Endothelial cell of umbilical vein (primary cell): ENCODE measurements at regions not wholly inside any gene's neighbourhood (a gene's known extent, or its start where the extent isn't known, plus 50 kb on each side); places are given as distances from the start of the nearest gene placed in this dataset.

Source experiments
- BruUV-seq: library from RNA; stranded (reverse); fragments of 400-500 nt; replicated peaks from 2 replicates; lab custom pipeline; 2021; lab: Mats Ljungman, UMichigan
- CTCF ChIA-PET: fragments of 300-600, 350-600 bp; sonication (Branson Sonifier 250); formaldehyde crosslinking; loops from one replicate; lab custom pipeline; 2021; ENCODE audit warnings: antibody characterized with exemption, inconsistent platforms; lab: Charles Lee
- POLR2A ChIA-PET: fragments of 300-600, 350-600 bp; sonication (Branson Sonifier 250); formaldehyde crosslinking; loops from one replicate; lab custom pipeline; 2021; ENCODE audit warnings: antibody characterized with exemption, inconsistent platforms; lab: Charles Lee
- DNase-seq: peaks from one replicate; pipeline ENCODE4 v3.0.0-alpha.2; 2011; ENCODE audit warnings: low read depth, low spot score
- FAIRE-seq: peaks from 2 replicates; lab custom pipeline; 2011; peaks lifted over from hg19 to GRCh38; lab: Jason Lieb, UNC
- H2AFZ ChIP-seq: 2 replicates; pipeline ENCODE4 v1.6.0; 2012; ENCODE audit warnings: low read depth, low read length, control low read depth, inconsistent platforms
- H3K27ac ChIP-seq: 2 replicates; pipeline ENCODE4 v1.5.1; 2011; ENCODE audit warnings: low read depth, mild to moderate bottlenecking, control low read depth, low read length, moderate library complexity; ENCODE audit not compliant: insufficient read depth
- H3K27me3 ChIP-seq, 2 experiments: 2 replicates each; pipeline versions ENCODE4 v1.6.0 to v1.6.1; 2011; ENCODE audit warnings: low read length in 2 of 2, mixed read lengths in 1 of 2; ENCODE audit not compliant: control insufficient read depth in 2 of 2, insufficient read depth in 2 of 2
- H3K36me3 ChIP-seq, 2 experiments: 2 replicates in 1 of 2; 3 replicates in 1 of 2; pipeline ENCODE4 v1.5.1; 2011; ENCODE audit warnings: low read length in 2 of 2, mild to moderate bottlenecking in 1 of 2, moderate library complexity in 1 of 2; ENCODE audit not compliant: control insufficient read depth in 2 of 2, insufficient read depth in 2 of 2; ENCODE audit errors: extremely low read depth in 1 of 2
- H3K4me1 ChIP-seq: 3 replicates; pipeline ENCODE4 v1.5.1; 2011; ENCODE audit warnings: mild to moderate bottlenecking, low read length; ENCODE audit not compliant: control insufficient read depth, insufficient read depth; ENCODE audit errors: extremely low read depth
- H3K4me2 ChIP-seq: 2 replicates; pipeline ENCODE4 v1.6.1; 2011; ENCODE audit warnings: low read length, control low read depth, mixed read lengths; ENCODE audit not compliant: insufficient read depth
- H3K4me3 ChIP-seq, 3 experiments: fragments of 200-600 bp in 1 of 3; sonication (generic), shearing (Covaris generic) in 1 of 3; replicated peaks in 1 of 3; 2 replicates each; pipeline ENCODE4 v1.5.1; 2011 to 2016; ENCODE audit warnings: control low read depth in 3 of 3, low read length in 3 of 3, mild to moderate bottlenecking in 2 of 3, inconsistent platforms in 1 of 3, low read depth in 1 of 3, moderate library complexity in 1 of 3; ENCODE audit not compliant: insufficient read depth in 1 of 3
- H3K79me2 ChIP-seq: 2 replicates; pipeline ENCODE4 v1.6.0; 2012; ENCODE audit warnings: low read length, inconsistent platforms; ENCODE audit not compliant: control insufficient read depth, insufficient read depth
- H3K9ac ChIP-seq: replicated peaks from 2 replicates; pipeline ENCODE3; 2011; ENCODE audit warnings: low read length, control low read depth; ENCODE audit not compliant: insufficient read depth; ENCODE audit errors: extremely low read depth
- H3K9me1 ChIP-seq: replicated peaks from 3 replicates; pipeline ENCODE4 v1.6.0; 2011; ENCODE audit warnings: mild to moderate bottlenecking, low read length; ENCODE audit not compliant: control insufficient read depth, insufficient read depth; ENCODE audit errors: extremely low read depth
- H3K9me3 ChIP-seq: replicated peaks from 2 replicates; pipeline ENCODE4 v1.5.1; 2012; ENCODE audit warnings: low read length, inconsistent platforms; ENCODE audit not compliant: control insufficient read depth, insufficient read depth
- H4K20me1 ChIP-seq: replicated peaks from 2 replicates; pipeline ENCODE3; 2011; ENCODE audit warnings: mild to moderate bottlenecking, low read length; ENCODE audit not compliant: control insufficient read depth, insufficient read depth; ENCODE audit errors: extremely low read depth
- CTCF ChIP-seq, 2 donors: IDR thresholded peaks; 1 replicate in 1 of 2; 2 replicates in 1 of 2; pipeline ENCODE4 v1.5.1; 2011; ENCODE audit warnings: low read length in 2 of 2, mild to moderate bottlenecking in 2 of 2, moderate library complexity in 2 of 2, control low read depth in 1 of 2, inconsistent platforms in 1 of 2, low read depth in 1 of 2; ENCODE audit not compliant: insufficient read depth in 1 of 2; ENCODE audit errors: extremely low read depth in 1 of 2
- EZH2 ChIP-seq: IDR thresholded peaks from 2 replicates; pipeline ENCODE4 v1.6.1; 2012; ENCODE audit warnings: borderline replicate concordance, low read depth, mild to moderate bottlenecking, moderate library complexity, low read length, inconsistent platforms; ENCODE audit not compliant: severe bottlenecking
- FOS ChIP-seq: IDR thresholded peaks from 2 replicates; pipeline ENCODE4 v1.6.1; 2011; ENCODE audit warnings: mild to moderate bottlenecking, low read length, moderate library complexity, borderline replicate concordance; ENCODE audit not compliant: insufficient read depth
- GATA2 ChIP-seq: IDR thresholded peaks from 2 replicates; pipeline ENCODE4 v1.7.0; 2011; ENCODE audit warnings: low read depth, mild to moderate bottlenecking, moderate library complexity, mixed read lengths, low read length; ENCODE audit not compliant: insufficient read length, insufficient read depth
- JUN ChIP-seq: IDR thresholded peaks from 2 replicates; pipeline ENCODE4 v1.6.1; 2011; ENCODE audit warnings: borderline replicate concordance, low read depth; ENCODE audit not compliant: insufficient read length, insufficient read depth
- MAX ChIP-seq: IDR thresholded peaks from 2 replicates; pipeline ENCODE4 v1.6.1; 2011; ENCODE audit not compliant: insufficient read depth, insufficient read length
- MYC ChIP-seq: IDR thresholded peaks from one replicate; pipeline ENCODE4 v1.6.1; 2011; ENCODE audit warnings: mild to moderate bottlenecking, low read depth, low read length
- POLR2A ChIP-seq: IDR thresholded peaks from 2 replicates; pipeline ENCODE4 v1.6.1; 2012; ENCODE audit warnings: low read depth, mild to moderate bottlenecking, control low read depth, low read length
- POLR2AphosphoS5 ChIP-seq: IDR thresholded peaks from 2 replicates; pipeline ENCODE4 v1.6.1; 2012; ENCODE audit warnings: low read depth, mild to moderate bottlenecking, control low read depth, low read length, moderate library complexity; ENCODE audit not compliant: insufficient read depth
- dilution Hi-C: fragments of 300-500 bp; cut with MboI; formaldehyde crosslinking; loops from one replicate; pipeline ENCODE4 v1.15.0; 2019; ENCODE audit warnings: low sequenced_read_pairs; ENCODE audit not compliant: extremely low pct_ligation_motif_present
- intact Hi-C: fragments of 100-400 bp; cut with micrococcal nuclease; formaldehyde crosslinking; loops from one replicate; pipeline ENCODE4 v1.10.0; 2022

- Histone ChIP-seq H3K27ac (no peak overlapping the region), H3K36me3 (no peaks in the 10 kb centered on the region), H3K4me2 (no peak overlapping the region), H3K4me1 (peaks cover 19% of the 10 kb centered on the region), H2AFZ (no peak overlapping the region), H3K79me2 (no peaks in the 10 kb centered on the region), H4K20me1 (no peaks in the 10 kb centered on the region), H3K9me1 (no peaks in the 10 kb centered on the region), H3K4me3 (no peak overlapping the region), H3K9ac (no peak overlapping the region), H3K9me3 (no peaks in the 10 kb centered on the region), H3K27me3 (no peaks in the 10 kb centered on the region)
- no peak for FAIRE-seq
- POLR2A ChIA-PET: no interaction called here
- intact Hi-C loops: no loop called here
- CTCF ChIA-PET: interaction anchor here (1.2 to 1.3 kb wide), 2 partner anchors 12 to 18 kb away, joined by 3 to 4 read pairs; no protein-coding TSS in a partner anchor
- DNase-seq: no peak
- TF ChIP-seq JUN (no peak), GATA2 (no peak), MYC (no peak), FOS (no peak), CTCF (IDR thresholded peaks at IDR 0.05; ENCODE audit: extremely low read depth in 1 of 2, insufficient read depth in 1 of 2, low read depth in 1 of 2, low read length in 2 of 2) (no peak), MAX (no peak), POLR2A (no peak), EZH2 (no peak), POLR2AphosphoS5 (no peak)
- dilution Hi-C loops: no loop called here
- BruUV-seq: no TSS peak
These were observed 610.0 kb upstream of the CDH2 start for GRCh38 chr18:28786926-28787325.
